ENCODE measurements at regions not wholly inside any gene's neighbourhood (a gene's known extent, or its start where the extent isn't known, plus 50 kb on each side); places are given as distances from the start of the nearest gene placed in this dataset.

GRCh38 chr6:99219788-99220187 is 129.7 kb downstream of the FAXC start:
- FAIRE-seq (no peak), DNase-seq (ENCODE audit: insufficient read length, low spot score) (peak; percentile 11)

- FAIRE-seq (no peak), DNase-seq (ENCODE audit: insufficient read length, low spot score) (no peak)
Measured at GRCh38 chr6:99216959-99217358, 132.5 kb downstream of the FAXC start.

GRCh38 chr6:99195986-99196655 is 153.4 kb downstream of the FAXC start:
- DNase-seq (ENCODE audit: insufficient read length, low spot score) (no peak), FAIRE-seq (no peak)

- DNase-seq (ENCODE audit: insufficient read length, low spot score) (no peak), FAIRE-seq (no peak)
Measured at GRCh38 chr6:99192561-99192960, 156.9 kb downstream of the FAXC start.

- no peak for FAIRE-seq
- no peak for DNase-seq (ENCODE audit: insufficient read length, low spot score)
Measured at GRCh38 chr6:99189823-99190721, 159.4 kb downstream of the FAXC start.

GRCh38 chr6:99187429-99187828 is 162.0 kb downstream of the FAXC start:
- FAIRE-seq: no peak
- no peak for DNase-seq (ENCODE audit: insufficient read length, low spot score)

- no peak for FAIRE-seq
Measured at GRCh38 chr6:99186417-99186816, 163.1 kb downstream of the FAXC start.

GRCh38 chr6:99185525-99185924 is 163.9 kb downstream of the FAXC start:
- FAIRE-seq (no peak), DNase-seq (ENCODE audit: insufficient read length, low spot score) (no peak)

More at GRCh38 chr6:99186417-99186816, 163.1 kb downstream of the FAXC start:
- no peak for DNase-seq (ENCODE audit: insufficient read length, low spot score)

GRCh38 chr6:99184696-99185095 is 164.8 kb downstream of the FAXC start:
- FAIRE-seq: no peak
- DNase-seq (ENCODE audit: insufficient read length, low spot score): no peak

GRCh38 chr6:99183066-99183465 is 166.4 kb downstream of the FAXC start:
- no peak for DNase-seq (ENCODE audit: insufficient read length, low spot score)
- no peak for FAIRE-seq

- FAIRE-seq (no peak), DNase-seq (ENCODE audit: insufficient read length, low spot score) (no peak)
Measured at GRCh38 chr6:99181174-99181573, 168.3 kb downstream of the FAXC start.

GRCh38 chr6:99178168-99178567 is 171.3 kb downstream of the FAXC start:
- DNase-seq (ENCODE audit: insufficient read length, low spot score): no peak
- no peak for FAIRE-seq

- FAIRE-seq (no peak), DNase-seq (ENCODE audit: insufficient read length, low spot score) (no peak)
Measured at GRCh38 chr6:99177736-99178135, 171.7 kb downstream of the FAXC start.

GRCh38 chr6:99165838-99166237 is 183.6 kb downstream of the FAXC start:
- FAIRE-seq: no peak
- no peak for DNase-seq (ENCODE audit: insufficient read length, low spot score)

- DNase-seq (ENCODE audit: insufficient read length, low spot score): no peak
- no peak for FAIRE-seq
Measured at GRCh38 chr6:99152347-99152643, 197.2 kb downstream of the FAXC start.

- peak; percentile 22 for DNase-seq (ENCODE audit: insufficient read length, low spot score)
- FAIRE-seq: no peak
Measured at GRCh38 chr6:99151634-99152346, 197.7 kb downstream of the FAXC start.

- FAIRE-seq: no peak
- DNase-seq (ENCODE audit: insufficient read length, low spot score): no peak
Measured at GRCh38 chr6:99148761-99149160, 200.7 kb downstream of the FAXC start.

- FAIRE-seq (no peak), DNase-seq (ENCODE audit: insufficient read length, low spot score) (no peak)
Measured at GRCh38 chr6:99148111-99148510, 200.4 kb upstream of the FBXL4 start.

GRCh38 chr6:99147206-99147605 is 199.5 kb upstream of the FBXL4 start:
- DNase-seq (ENCODE audit: insufficient read length, low spot score) (no peak), FAIRE-seq (no peak)

- DNase-seq (ENCODE audit: insufficient read length, low spot score): no peak
- no peak for FAIRE-seq
Measured at GRCh38 chr6:99146711-99147110, 199.0 kb upstream of the FBXL4 start.

GRCh38 chr6:99145738-99146137 is 198.0 kb upstream of the FBXL4 start:
- DNase-seq (ENCODE audit: insufficient read length, low spot score) (no peak), FAIRE-seq (no peak)

Measured in HTR-8/SVneo (cell line).